OCI-LY7 (cell line): ENCODE measurements at regions not wholly inside any gene's neighbourhood (a gene's known extent, or its start where the extent isn't known, plus 50 kb on each side); places are given as distances from the start of the nearest gene placed in this dataset.

Experiments used
- CTCF ChIP-seq: fragments of 200-600 bp; sonication (generic); conservative IDR thresholded peaks from 2 replicates; pipeline ENCODE4 v1.5.1; 2014; ENCODE audit warnings: mild to moderate bottlenecking, antibody characterized with exemption, low read length, moderate library complexity, mixed read lengths
- EZH2phosphoT487 ChIP-seq: fragments of 200-600 bp; sonication (generic); IDR thresholded peaks from 2 replicates; pipeline ENCODE4 v1.6.1; 2018; ENCODE audit warnings: low read depth, borderline replicate concordance, mild to moderate bottlenecking, mixed run types, antibody characterized with exemption, low read length, moderate library complexity, mixed read lengths

GRCh38 chr11:57116654-57117053, 65.1 kb upstream of the LRRC55 start:
- TF ChIP-seq CTCF (peak; percentile 77), EZH2phosphoT487 (no peak)
